ENCODE measurements at regions not wholly inside any gene's neighbourhood (a gene's known extent, or its start where the extent isn't known, plus 50 kb on each side); places are given as distances from the start of the nearest gene placed in this dataset.
"Not testable (repeated sequence)": the region's sequence is repeated elsewhere in the genome, so short reads cannot be mapped to it uniquely, and the experiment has no call there.

- DNase-seq (ENCODE audit: low read depth in 3 of 3, low spot score in 2 of 3) = no peak
These were observed 78.7 kb upstream of the TSC22D2 start for GRCh38 chr3:150329408-150329807.

DNA sequence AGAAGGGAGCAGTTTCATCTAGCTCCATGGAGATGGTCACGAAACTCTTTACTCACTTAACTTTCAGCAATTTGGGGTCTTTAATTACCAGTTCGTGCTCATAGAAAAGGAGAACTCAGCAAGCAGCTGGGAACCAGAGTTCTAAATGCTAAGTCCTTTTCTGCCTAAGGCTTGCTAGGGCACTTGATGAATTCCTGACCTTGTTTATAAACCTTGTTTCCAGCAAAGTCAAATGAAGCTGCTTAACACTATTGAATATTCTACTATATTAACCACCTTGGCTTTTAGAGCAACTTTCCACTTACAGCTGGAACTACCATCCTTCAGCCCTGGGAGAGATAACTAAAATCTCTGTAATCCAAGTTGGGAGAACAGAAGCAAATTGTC is 79.5 kb upstream of the TSC22D2 start:
- DNase-seq (ENCODE audit: low read depth in 3 of 3, low spot score in 2 of 3) = no peak

- no peak for DNase-seq (ENCODE audit: low read depth in 3 of 3, low spot score in 2 of 3)
These were observed 80.1 kb upstream of the TSC22D2 start for GRCh38 chr3:150327678-150328653.

DNA sequence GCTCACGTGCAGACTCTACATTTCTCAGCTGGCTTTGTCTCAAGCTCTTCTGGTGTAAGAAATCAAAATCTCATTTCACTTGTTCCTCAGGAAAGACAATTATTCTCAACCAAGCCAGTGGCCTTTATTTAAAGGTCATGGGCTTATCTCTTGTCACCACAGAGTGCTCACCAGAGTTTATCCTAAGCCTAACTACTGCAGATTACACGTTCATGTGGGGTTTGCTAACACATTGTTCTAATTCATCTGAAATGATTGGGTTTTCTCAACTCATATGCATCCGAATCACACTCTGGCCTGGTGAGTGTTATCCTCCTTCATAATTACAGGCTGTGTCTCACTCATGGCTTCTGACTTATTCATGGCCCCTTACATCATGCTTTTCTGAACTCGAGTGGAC is 83.3 kb upstream of the TSC22D2 start:
- DNase-seq (ENCODE audit: low read depth in 3 of 3, low spot score in 2 of 3) = no peak

GRCh38 chr3:150324245-150324644 is 83.9 kb upstream of the TSC22D2 start:
- DNase-seq (ENCODE audit: low read depth in 3 of 3, low spot score in 2 of 3) = no peak

DNA sequence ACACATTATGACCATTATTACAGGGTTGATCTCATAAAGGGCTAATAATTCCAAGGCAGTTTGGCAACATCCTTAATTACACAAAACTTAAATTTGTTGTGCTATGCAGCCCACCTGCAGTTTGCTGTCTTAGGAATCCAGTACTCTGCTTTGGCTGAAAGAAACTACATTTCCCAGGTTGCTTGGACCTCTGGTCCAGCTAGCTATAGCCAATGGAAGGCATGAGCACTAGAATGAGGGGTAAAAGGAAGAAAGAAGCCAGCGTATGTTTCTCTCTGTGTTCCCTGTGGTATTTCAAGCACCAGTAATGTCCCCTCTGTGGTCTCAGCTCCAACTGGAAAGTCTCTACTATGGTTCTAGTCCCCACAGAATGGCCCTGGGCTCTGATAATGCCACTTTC is 84.3 kb upstream of the TSC22D2 start:
- DNase-seq (ENCODE audit: low read depth in 3 of 3, low spot score in 2 of 3) = no peak

- not testable (repeated sequence) for DNase-seq (ENCODE audit: low read depth in 3 of 3, low spot score in 2 of 3)
These were observed 85.0 kb upstream of the TSC22D2 start for GRCh38 chr3:150323091-150323490.

DNA sequence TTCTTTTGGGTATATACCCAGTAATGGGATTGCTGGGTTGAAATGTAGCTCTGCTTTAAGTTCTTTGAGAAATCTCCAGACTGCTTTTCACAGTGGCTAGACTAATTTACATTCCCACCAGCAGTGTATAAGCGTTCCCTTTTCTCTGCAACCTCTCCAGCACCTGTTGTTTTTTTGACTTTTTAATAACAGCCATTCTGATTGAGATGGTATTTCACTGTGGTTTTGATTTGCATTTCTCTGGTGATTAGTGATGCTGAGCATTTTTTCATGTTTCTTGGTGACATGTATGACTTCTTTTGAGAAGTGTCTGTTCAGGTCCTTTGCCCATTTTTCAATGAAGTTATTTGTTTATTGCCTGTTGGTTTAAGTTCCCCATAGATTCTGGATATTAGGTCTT is 87.1 kb upstream of the TSC22D2 start:
- DNase-seq (ENCODE audit: low read depth in 3 of 3, low spot score in 2 of 3) = not testable (repeated sequence)

- DNase-seq (ENCODE audit: low read depth in 3 of 3, low spot score in 2 of 3) = no peak
These were observed 88.2 kb upstream of the TSC22D2 start for GRCh38 chr3:150319900-150320299.

GRCh38 chr3:150317469-150317868 is 90.6 kb upstream of the TSC22D2 start:
- DNase-seq (ENCODE audit: low read depth in 3 of 3, low spot score in 2 of 3) = no peak

DNA sequence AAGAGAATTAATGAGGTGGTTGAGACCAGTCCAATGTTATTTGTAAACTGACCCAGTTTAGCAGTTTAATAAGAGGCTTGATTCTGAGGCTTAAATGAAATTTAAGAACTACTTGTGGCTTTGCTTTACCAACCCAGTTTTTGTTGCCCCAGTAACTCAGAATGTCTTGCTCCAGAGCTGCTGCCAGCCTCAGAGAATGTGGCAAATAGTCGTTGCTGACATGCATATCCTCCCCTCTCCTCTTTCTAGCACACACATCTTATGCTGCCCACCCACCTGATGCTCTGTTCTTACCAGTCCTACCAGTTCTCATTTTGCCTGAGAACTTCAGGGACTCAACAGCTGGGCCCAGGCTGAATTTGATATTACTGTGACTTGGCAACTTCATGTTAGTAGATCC is 92.4 kb upstream of the TSC22D2 start:
- no peak for DNase-seq (ENCODE audit: low read depth in 3 of 3, low spot score in 2 of 3)

DNA sequence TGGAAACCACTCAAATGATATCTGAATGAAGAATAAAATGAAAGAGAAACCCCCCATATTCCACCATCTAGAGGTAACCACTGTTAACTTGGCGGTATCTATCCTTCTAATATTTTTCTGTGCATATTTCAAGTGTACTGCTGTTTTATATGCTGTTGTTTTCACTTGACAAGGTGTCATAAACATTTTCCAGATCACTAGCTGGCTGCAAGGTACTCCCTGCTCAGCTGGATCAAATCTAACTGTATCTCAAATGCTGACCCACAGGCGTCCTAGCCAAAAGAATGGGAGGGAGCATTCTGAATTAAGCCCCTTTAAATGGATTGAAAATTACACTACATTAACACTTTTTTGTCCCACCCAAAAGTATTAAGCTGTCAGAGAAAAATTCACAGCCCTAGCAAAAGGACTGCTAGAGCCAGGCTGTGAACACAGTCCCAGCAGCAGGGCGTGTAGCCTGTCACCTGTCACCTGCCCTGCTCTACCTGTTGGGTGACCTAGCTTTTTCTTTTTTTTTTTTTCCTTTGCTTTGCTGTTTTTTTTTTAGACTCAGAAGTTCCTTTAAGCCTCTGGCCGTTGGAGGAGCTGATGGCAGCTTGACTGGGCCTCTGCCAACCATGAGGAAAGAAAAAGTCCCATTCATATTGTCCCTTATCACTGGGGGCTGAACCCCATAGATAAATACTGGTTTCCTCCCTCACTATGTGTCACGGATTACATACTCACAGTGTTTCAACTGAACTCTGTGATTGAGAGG is 93.7 kb upstream of the TSC22D2 start:
- no peak for DNase-seq (ENCODE audit: low read depth in 3 of 3, low spot score in 2 of 3)

DNA sequence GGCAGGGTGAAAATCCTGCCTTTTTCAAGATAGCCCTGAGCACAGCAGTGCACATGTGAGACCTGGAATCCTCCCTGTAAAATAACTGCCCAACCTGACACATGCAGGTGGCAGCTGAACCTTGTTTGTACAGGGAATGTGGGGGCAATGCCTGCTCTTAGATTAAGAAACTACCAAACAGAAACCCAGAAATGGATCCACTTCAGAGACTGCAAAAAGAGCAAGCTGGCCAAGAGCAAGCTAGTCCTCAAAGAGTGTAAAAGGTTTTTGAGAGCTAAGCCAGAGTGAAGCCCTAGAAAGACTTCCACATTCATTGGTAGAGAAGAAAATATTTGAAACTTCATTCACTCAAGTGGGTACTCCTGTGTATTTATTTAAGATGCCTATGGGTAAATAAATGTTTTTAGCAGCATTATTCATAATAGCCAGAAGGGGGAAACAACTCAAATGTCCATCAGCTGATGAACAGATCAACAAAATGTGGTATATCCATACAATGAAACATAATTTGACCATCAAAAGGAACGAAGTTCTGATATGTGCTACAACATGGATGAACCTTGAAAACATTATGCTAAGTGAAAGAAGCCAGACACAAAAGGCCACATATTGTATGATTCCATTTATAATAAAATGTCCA is 96.0 kb upstream of the TSC22D2 start:
- no peak for DNase-seq (ENCODE audit: low read depth in 3 of 3, low spot score in 2 of 3)

DNA sequence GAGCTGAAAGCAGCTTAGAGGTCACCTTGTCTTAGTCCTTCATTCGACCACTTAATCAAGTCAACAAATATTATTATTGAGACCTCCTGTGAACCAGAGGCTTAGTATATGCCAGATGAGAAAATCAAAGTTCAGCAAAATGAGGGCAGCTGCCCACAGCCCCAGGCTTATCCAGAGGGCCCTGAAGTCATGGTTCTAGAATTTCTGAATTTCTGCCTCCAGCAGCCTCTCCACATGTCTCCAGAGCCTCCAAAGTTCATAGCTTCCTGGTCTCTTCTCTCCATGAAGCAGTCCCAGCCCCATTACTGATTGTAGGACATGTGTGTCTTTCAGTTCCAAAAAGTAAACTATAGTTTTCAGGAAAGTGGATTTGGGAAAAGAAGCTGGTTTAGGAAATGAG is 96.9 kb upstream of the TSC22D2 start:
- DNase-seq (ENCODE audit: low read depth in 3 of 3, low spot score in 2 of 3) = no peak

GRCh38 chr3:150309557-150309956 is 98.5 kb upstream of the TSC22D2 start:
- no peak for DNase-seq (ENCODE audit: low read depth in 3 of 3, low spot score in 2 of 3)

DNA sequence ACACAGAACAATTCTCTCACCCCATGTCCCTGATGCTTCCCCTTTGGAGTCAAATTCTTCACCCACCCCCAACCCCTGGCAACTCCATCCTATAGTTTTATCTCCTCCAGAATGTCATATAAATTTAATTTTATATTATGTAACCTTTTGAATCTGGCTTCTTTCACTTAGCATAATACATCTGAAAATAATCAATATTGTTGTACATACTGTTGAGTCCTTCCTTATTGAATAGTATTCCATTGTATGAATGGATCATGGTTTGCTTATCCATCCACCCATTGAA is 98.9 kb upstream of the TSC22D2 start:
- DNase-seq (ENCODE audit: low read depth in 3 of 3, low spot score in 2 of 3) = no peak

- DNase-seq (ENCODE audit: low read depth in 3 of 3, low spot score in 2 of 3) = no peak
These were observed 99.4 kb upstream of the TSC22D2 start for GRCh38 chr3:150308481-150309256.

DNA sequence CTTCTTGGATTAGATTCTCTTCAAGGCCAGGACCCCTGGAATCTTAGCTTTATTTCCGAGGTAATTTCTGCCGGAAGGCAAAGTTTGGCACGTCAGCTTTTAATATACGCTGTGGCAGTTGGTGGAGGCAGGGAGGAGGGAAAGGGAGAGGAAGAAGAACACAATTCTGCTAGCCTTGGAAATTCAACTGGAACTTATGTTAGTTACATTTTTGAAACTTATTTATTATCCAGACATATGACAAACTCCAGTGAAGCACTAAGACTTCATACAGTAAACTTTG is 100.1 kb upstream of the TSC22D2 start:
- DNase-seq (ENCODE audit: low read depth in 3 of 3, low spot score in 2 of 3) = no peak

GRCh38 chr3:150307311-150308036 is 100.6 kb upstream of the TSC22D2 start:
- no peak for DNase-seq (ENCODE audit: low read depth in 3 of 3, low spot score in 2 of 3)

DNA sequence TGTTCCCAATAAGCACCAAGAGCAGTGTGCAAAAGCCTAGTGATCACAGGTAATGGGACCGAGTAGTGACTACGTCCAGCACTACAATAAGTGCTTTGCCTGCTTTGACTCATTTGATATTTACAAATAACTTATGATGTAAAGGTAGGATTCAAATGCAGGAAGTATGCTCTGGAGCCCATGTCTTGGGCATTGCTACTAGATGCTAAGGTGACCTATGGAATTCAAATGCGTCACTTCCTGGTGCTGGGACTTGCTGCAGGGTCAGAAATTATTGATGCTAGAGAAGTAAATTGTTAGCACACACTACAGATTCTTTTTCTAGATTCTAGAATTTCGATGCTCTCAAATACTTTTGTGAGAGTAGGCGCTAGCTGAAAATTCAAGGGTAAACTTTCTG is 101.2 kb upstream of the TSC22D2 start:
- no peak for DNase-seq (ENCODE audit: low read depth in 3 of 3, low spot score in 2 of 3)

All from right renal cortex interstitium (tissue), 3 donors.